ENCODE measurements at regions not wholly inside any gene's neighbourhood (a gene's known extent, or its start where the extent isn't known, plus 50 kb on each side); places are given as distances from the start of the nearest gene placed in this dataset.

- DNase-seq (no peak), ATAC-seq (no peak)
- Mint-ChIP-seq H3K4me1 (no peaks in the 10 kb centered on the region), H3K4me3 (no peak overlapping the region), H3K27me3 (peaks cover 0 to 27% (median 1%) of the 10 kb centered on the region in 5 donors), H3K27ac (no peak overlapping the region), H3K9me3 (peaks cover 0 to 11% (median 0%) of the 10 kb centered on the region in 9 donors), H3K36me3 (no peaks in the 10 kb centered on the region)
- POLR2A ChIA-PET = no interaction called here
Measured at GRCh38 chr11:15558513-15559181, 443.9 kb downstream of the INSC start.

GRCh38 chr11:15560689-15561467 lies 446.2 kb downstream of the INSC start:
- no peaks in the 10 kb centered on the region for H3K36me3 Mint-ChIP-seq
- peaks cover 0 to 27% (median 6%) of the 10 kb centered on the region in 5 donors for H3K27me3 Mint-ChIP-seq
- POLR2A ChIA-PET = no interaction called here
- H3K9me3 Mint-ChIP-seq = peaks cover 0 to 11% (median 0%) of the 10 kb centered on the region in 9 donors
- H3K4me3 Mint-ChIP-seq = no peak overlapping the region
- ATAC-seq (no peak), DNase-seq (no peak)
- no peaks in the 10 kb centered on the region for H3K4me1 Mint-ChIP-seq
- no peak overlapping the region for H3K27ac Mint-ChIP-seq

- DNase-seq (no peak), ATAC-seq (no peak)
- no peaks in the 10 kb centered on the region for H3K4me1 Mint-ChIP-seq
- no peak overlapping the region for H3K4me3 Mint-ChIP-seq
- POLR2A ChIA-PET = no interaction called here
- peaks cover 0 to 28% (median 8%) of the 10 kb centered on the region in 5 donors for H3K27me3 Mint-ChIP-seq
- H3K27ac Mint-ChIP-seq = no peak overlapping the region
- H3K9me3 Mint-ChIP-seq = peaks cover 0 to 17% (median 0%) of the 10 kb centered on the region in 9 donors
- H3K36me3 Mint-ChIP-seq = no peaks in the 10 kb centered on the region
Measured at GRCh38 chr11:15562230-15562629, 447.5 kb downstream of the INSC start.

GRCh38 chr11:15563054-15563453 lies 448.3 kb downstream of the INSC start:
- Mint-ChIP-seq H3K36me3 (no peaks in the 10 kb centered on the region), H3K27ac (no peak overlapping the region), H3K4me1 (no peaks in the 10 kb centered on the region), H3K4me3 (peak overlapping the region in 1 of 10 donors; percentile 34), H3K9me3 (peaks cover 0 to 21% (median 0%) of the 10 kb centered on the region in 9 donors), H3K27me3 (peaks cover 0 to 29% (median 8%) of the 10 kb centered on the region in 5 donors)
- no peak for DNase-seq
- no peak for ATAC-seq
- POLR2A ChIA-PET = no interaction called here

- DNase-seq (no peak), ATAC-seq (no peak)
- Mint-ChIP-seq H3K4me3 (no peak overlapping the region), H3K4me1 (no peaks in the 10 kb centered on the region), H3K27ac (no peak overlapping the region), H3K27me3 (peaks cover 0 to 19% (median 8%) of the 10 kb centered on the region in 5 donors), H3K9me3 (peaks cover 0 to 9% (median 0%) of the 10 kb centered on the region in 9 donors), H3K36me3 (no peaks in the 10 kb centered on the region)
- POLR2A ChIA-PET = no interaction called here
Measured at GRCh38 chr11:15565880-15566279, 451.2 kb downstream of the INSC start.

- ATAC-seq (no peak), DNase-seq (no peak)
- Mint-ChIP-seq H3K4me3 (no peak overlapping the region), H3K27me3 (peaks cover 0 to 27% (median 3%) of the 10 kb centered on the region in 5 donors), H3K9me3 (peaks cover 0 to 9% (median 0%) of the 10 kb centered on the region in 9 donors), H3K4me1 (no peaks in the 10 kb centered on the region), H3K27ac (no peak overlapping the region), H3K36me3 (no peaks in the 10 kb centered on the region)
- POLR2A ChIA-PET = no interaction called here
Measured at GRCh38 chr11:15568440-15568839, 453.7 kb downstream of the INSC start.

- Mint-ChIP-seq H3K4me3 (no peak overlapping the region), H3K27me3 (peaks cover 0 to 21% (median 3%) of the 10 kb centered on the region in 5 donors), H3K9me3 (peaks cover 0 to 9% (median 0%) of the 10 kb centered on the region in 9 donors), H3K4me1 (no peaks in the 10 kb centered on the region), H3K27ac (no peak overlapping the region), H3K36me3 (no peaks in the 10 kb centered on the region)
- no peak for DNase-seq
- no peak for ATAC-seq
- POLR2A ChIA-PET = no interaction called here
Measured at GRCh38 chr11:15569305-15570025, 454.7 kb downstream of the INSC start.

GRCh38 chr11:15575409-15575808 lies 460.7 kb downstream of the INSC start:
- no peaks in the 10 kb centered on the region for H3K9me3 Mint-ChIP-seq
- POLR2A ChIA-PET = no interaction called here
- no peak overlapping the region for H3K27ac Mint-ChIP-seq
- DNase-seq (no peak), ATAC-seq (no peak)
- peaks cover 0 to 17% (median 0%) of the 10 kb centered on the region in 5 donors for H3K27me3 Mint-ChIP-seq
- H3K36me3 Mint-ChIP-seq = no peaks in the 10 kb centered on the region
- H3K4me1 Mint-ChIP-seq = no peaks in the 10 kb centered on the region
- no peak overlapping the region for H3K4me3 Mint-ChIP-seq

- H3K36me3 Mint-ChIP-seq = no peaks in the 10 kb centered on the region
- DNase-seq (no peak), ATAC-seq (no peak)
- peaks cover 0 to 2% (median 0%) of the 10 kb centered on the region in 9 donors for H3K9me3 Mint-ChIP-seq
- H3K27ac Mint-ChIP-seq = peak overlapping the region in 1 of 10 donors; percentile 55
- POLR2A ChIA-PET = no interaction called here
- H3K27me3 Mint-ChIP-seq = peaks cover 0 to 12% (median 0%) of the 10 kb centered on the region in 5 donors
- H3K4me3 Mint-ChIP-seq = no peak overlapping the region
- H3K4me1 Mint-ChIP-seq = no peaks in the 10 kb centered on the region
Measured at GRCh38 chr11:15576769-15577168, 462.0 kb downstream of the INSC start.

- no peak for DNase-seq
- Mint-ChIP-seq H3K4me1 (no peaks in the 10 kb centered on the region), H3K27me3 (peaks cover 0 to 8% (median 0%) of the 10 kb centered on the region in 5 donors), H3K36me3 (no peaks in the 10 kb centered on the region), H3K9me3 (peaks cover 0 to 2% (median 0%) of the 10 kb centered on the region in 9 donors), H3K27ac (no peak overlapping the region), H3K4me3 (no peak overlapping the region)
- no peak for ATAC-seq
- POLR2A ChIA-PET = no interaction called here
Measured at GRCh38 chr11:15577519-15577918, 462.8 kb downstream of the INSC start.

GRCh38 chr11:15579287-15580001 lies 464.7 kb downstream of the INSC start:
- ATAC-seq = no peak
- Mint-ChIP-seq H3K36me3 (no peaks in the 10 kb centered on the region), H3K9me3 (peaks cover 0 to 2% (median 0%) of the 10 kb centered on the region in 9 donors), H3K27me3 (peaks cover 0 to 9% (median 1%) of the 10 kb centered on the region in 5 donors), H3K27ac (no peak overlapping the region), H3K4me3 (no peak overlapping the region), H3K4me1 (no peaks in the 10 kb centered on the region)
- POLR2A ChIA-PET = no interaction called here
- no peak for DNase-seq

- POLR2A ChIA-PET = no interaction called here
- H3K4me1 Mint-ChIP-seq = no peaks in the 10 kb centered on the region
- ATAC-seq (no peak), DNase-seq (no peak)
- peaks cover 0 to 12% (median 1%) of the 10 kb centered on the region in 5 donors for H3K27me3 Mint-ChIP-seq
- peaks cover 0 to 2% (median 0%) of the 10 kb centered on the region in 9 donors for H3K9me3 Mint-ChIP-seq
- no peaks in the 10 kb centered on the region for H3K36me3 Mint-ChIP-seq
- H3K4me3 Mint-ChIP-seq = no peak overlapping the region
- no peak overlapping the region for H3K27ac Mint-ChIP-seq
Measured at GRCh38 chr11:15580056-15580774, 465.5 kb downstream of the INSC start.

All from naive thymus-derived CD8-positive, alpha-beta T cell (primary cell).